HFFc6 (cell line): ENCODE measurements at regions not wholly inside any gene's neighbourhood (a gene's known extent, or its start where the extent isn't known, plus 50 kb on each side); places are given as distances from the start of the nearest gene placed in this dataset.

Experiments used
- DNase-seq: peaks from one replicate; pipeline ENCODE4 v3.0.0-alpha.2; 2018
- H3K27ac Mint-ChIP-seq: 2 replicates; pipeline ENCODE4 v1.8.0; 2020; ENCODE audit warnings: mild to moderate bottlenecking, mixed read lengths
- H3K27me3 Mint-ChIP-seq: 2 replicates; pipeline ENCODE4 v1.8.0; 2021; ENCODE audit warnings: mild to moderate bottlenecking, moderate library complexity, mixed read lengths; ENCODE audit not compliant: insufficient read depth
- H3K36me3 Mint-ChIP-seq: 2 replicates; pipeline ENCODE4 v1.8.0; 2021; ENCODE audit warnings: low read depth, mixed read lengths
- H3K4me1 Mint-ChIP-seq: 2 replicates; pipeline ENCODE4 v1.8.0; 2020; ENCODE audit warnings: low read depth, mixed read lengths
- H3K4me3 Mint-ChIP-seq: 2 replicates; pipeline ENCODE4 v1.8.0; 2020; ENCODE audit warnings: mild to moderate bottlenecking, moderate library complexity, mixed read lengths
- H3K9me3 Mint-ChIP-seq: 2 replicates; pipeline ENCODE4 v1.8.0; 2020; ENCODE audit warnings: mild to moderate bottlenecking, mixed read lengths
- TF ChIP-seq, protein P1 (sequence below): fragments of 200-600 bp; sonication (generic); IDR thresholded peaks from 2 replicates; pipeline ENCODE4 v1.5.0; 2021; ENCODE audit warnings: antibody characterized with exemption, mild to moderate bottlenecking

DNA sequence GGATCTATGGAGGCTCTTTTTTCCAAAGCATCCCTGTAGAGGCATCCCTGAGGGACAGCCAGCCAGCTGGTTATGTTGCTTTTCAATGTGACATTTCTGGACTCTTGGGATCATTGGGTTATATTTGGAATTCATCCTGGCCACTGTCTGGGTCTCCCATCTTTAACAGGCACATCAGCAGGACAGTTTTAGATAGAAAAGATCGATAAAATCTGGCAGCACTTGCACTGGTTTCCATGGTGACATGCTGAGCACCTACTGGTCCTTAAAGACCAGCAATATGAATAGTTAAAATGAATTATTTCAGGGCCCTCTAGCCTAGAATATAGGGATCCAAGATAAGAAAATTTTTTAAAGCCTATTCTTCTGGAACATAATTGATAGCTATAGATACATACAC, 151.6 kb downstream of the KDR start:
- no peak overlapping the region for H3K27ac Mint-ChIP-seq
- TF ChIP-seq, protein P1, sequence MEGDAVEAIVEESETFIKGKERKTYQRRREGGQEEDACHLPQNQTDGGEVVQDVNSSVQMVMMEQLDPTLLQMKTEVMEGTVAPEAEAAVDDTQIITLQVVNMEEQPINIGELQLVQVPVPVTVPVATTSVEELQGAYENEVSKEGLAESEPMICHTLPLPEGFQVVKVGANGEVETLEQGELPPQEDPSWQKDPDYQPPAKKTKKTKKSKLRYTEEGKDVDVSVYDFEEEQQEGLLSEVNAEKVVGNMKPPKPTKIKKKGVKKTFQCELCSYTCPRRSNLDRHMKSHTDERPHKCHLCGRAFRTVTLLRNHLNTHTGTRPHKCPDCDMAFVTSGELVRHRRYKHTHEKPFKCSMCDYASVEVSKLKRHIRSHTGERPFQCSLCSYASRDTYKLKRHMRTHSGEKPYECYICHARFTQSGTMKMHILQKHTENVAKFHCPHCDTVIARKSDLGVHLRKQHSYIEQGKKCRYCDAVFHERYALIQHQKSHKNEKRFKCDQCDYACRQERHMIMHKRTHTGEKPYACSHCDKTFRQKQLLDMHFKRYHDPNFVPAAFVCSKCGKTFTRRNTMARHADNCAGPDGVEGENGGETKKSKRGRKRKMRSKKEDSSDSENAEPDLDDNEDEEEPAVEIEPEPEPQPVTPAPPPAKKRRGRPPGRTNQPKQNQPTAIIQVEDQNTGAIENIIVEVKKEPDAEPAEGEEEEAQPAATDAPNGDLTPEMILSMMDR: no peak
- DNase-seq: no peak
- H3K27me3 Mint-ChIP-seq: peaks cover 3% of the 10 kb centered on the region; the same call in 1 of the 2 replicates
- H3K36me3 Mint-ChIP-seq: no peaks in the 10 kb centered on the region
- H3K9me3 Mint-ChIP-seq: no peaks in the 10 kb centered on the region
- no peaks in the 10 kb centered on the region for H3K4me1 Mint-ChIP-seq
- no peak overlapping the region for H3K4me3 Mint-ChIP-seq

DNA sequence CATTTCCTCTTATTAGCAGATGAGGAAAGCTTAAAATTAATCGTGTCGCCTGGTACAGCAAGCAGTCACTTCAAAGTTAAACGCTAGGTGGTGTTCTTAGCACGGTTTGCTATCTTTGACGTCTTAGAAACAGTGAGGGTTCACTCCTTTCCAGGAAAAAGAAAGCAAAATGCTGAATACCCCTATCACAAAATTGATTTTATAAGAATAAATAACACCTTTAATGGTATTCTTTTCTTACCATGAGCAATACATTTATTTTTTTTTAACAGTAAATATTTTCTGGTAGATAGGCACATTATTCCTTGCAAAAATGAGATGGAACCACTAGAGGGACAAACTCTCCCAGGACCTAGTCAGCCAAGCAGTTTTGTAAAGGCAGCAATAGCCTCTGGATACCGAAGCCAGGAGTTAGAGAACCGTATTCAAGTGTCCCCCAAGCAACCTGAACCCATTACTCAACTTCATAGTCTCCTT, 153.9 kb downstream of the KDR start:
- peaks cover 6% of the 10 kb centered on the region; the same call in 1 of the 2 replicates for H3K27me3 Mint-ChIP-seq
- H3K4me3 Mint-ChIP-seq: no peak overlapping the region
- TF ChIP-seq, protein P1: peak; percentile 92
- H3K27ac Mint-ChIP-seq: no peak overlapping the region
- H3K36me3 Mint-ChIP-seq: no peaks in the 10 kb centered on the region
- peak; percentile 20 for DNase-seq
- H3K9me3 Mint-ChIP-seq: no peaks in the 10 kb centered on the region
- H3K4me1 Mint-ChIP-seq: no peaks in the 10 kb centered on the region

- Mint-ChIP-seq H3K36me3 (no peaks in the 10 kb centered on the region), H3K4me1 (no peaks in the 10 kb centered on the region), H3K9me3 (no peaks in the 10 kb centered on the region), H3K27ac (no peak overlapping the region), H3K27me3 (peaks cover 9% of the 10 kb centered on the region), H3K4me3 (no peak overlapping the region)
- TF ChIP-seq, protein P1: no peak
- DNase-seq: no peak
Observed at GRCh38 chr4:54967289-54967688, 158.1 kb downstream of the KDR start.

- peak; percentile 41 for DNase-seq
Observed at GRCh38 chr4:54961357-54961975, 163.9 kb downstream of the KDR start.

GRCh38 chr4:54959651-54960116, 165.7 kb downstream of the KDR start:
- Mint-ChIP-seq H3K4me1 (peaks cover 26% of the 10 kb centered on the region), H3K9me3 (no peaks in the 10 kb centered on the region)
- peak; percentile 83 for DNase-seq

More at GRCh38 chr4:54961357-54961975, 163.9 kb downstream of the KDR start:
- Mint-ChIP-seq H3K27ac (no peak overlapping the region), H3K4me3 (no peak overlapping the region), H3K4me1 (peaks cover 26% of the 10 kb centered on the region), H3K36me3 (no peaks in the 10 kb centered on the region), H3K27me3 (peaks cover 4% of the 10 kb centered on the region), H3K9me3 (no peaks in the 10 kb centered on the region)
- TF ChIP-seq, protein P1: peak; percentile 80

More at GRCh38 chr4:54959651-54960116, 165.7 kb downstream of the KDR start:
- TF ChIP-seq, protein P1: no peak
- Mint-ChIP-seq H3K27me3 (peaks cover 2% of the 10 kb centered on the region), H3K27ac (peak overlapping the region; percentile 56; the same call in 1 of the 2 replicates), H3K36me3 (no peaks in the 10 kb centered on the region), H3K4me3 (0 out of 2 replicates have a peak overlapping the region, but pooled peaks have one; percentile 18)
